ENCODE measurements at regions not wholly inside any gene's neighbourhood (a gene's known extent, or its start where the extent isn't known, plus 50 kb on each side); places are given as distances from the start of the nearest gene placed in this dataset.

- H3K36me3 ChIP-seq: no peaks in the 10 kb centered on the region
- no peaks in the 10 kb centered on the region for H3K27me3 ChIP-seq
- ATAC-seq: no peak
- intact Hi-C loops (cut with DNase I): loop anchor here in 2 of 10 donors (10.0 kb wide), 3 partner anchors 62 to 272 kb away; no protein-coding TSS in a partner anchor
- no peak overlapping the region for H3K4me3 ChIP-seq
- TF ChIP-seq CTCF (IDR thresholded peaks at IDR 0.05): no peak
- TF ChIP-seq POLR2A (IDR thresholded peaks at IDR 0.05): no peak
- H3K9me3 ChIP-seq: no peaks in the 10 kb centered on the region
- no peak overlapping the region for H3K27ac ChIP-seq
- DNase-seq: no peak
- peaks cover 0 to 10% (median 0%) of the 10 kb centered on the region in 12 donors for H3K4me1 ChIP-seq
- 87 to 93% (median 87%) methylated on average over 5 of the region's 5 CpGs for WGBS, 4 donors
Measured at GRCh38 chr18:6486764-6487426, 72.2 kb upstream of the L3MBTL4 start.

GRCh38 chr18:6487968-6488367 lies 73.3 kb upstream of the L3MBTL4 start:
- TF ChIP-seq POLR2A (IDR thresholded peaks at IDR 0.05): no peak
- TF ChIP-seq CTCF (IDR thresholded peaks at IDR 0.05): no peak
- no peaks in the 10 kb centered on the region for H3K4me1 ChIP-seq
- H3K4me3 ChIP-seq: no peak overlapping the region
- DNase-seq: no peak
- WGBS, 4 donors: 87 to 95% (median 89%) methylated on average over 1 of the region's 1 CpG
- no peak overlapping the region for H3K27ac ChIP-seq
- no peak for ATAC-seq
- no peaks in the 10 kb centered on the region for H3K27me3 ChIP-seq
- no peaks in the 10 kb centered on the region for H3K36me3 ChIP-seq
- H3K9me3 ChIP-seq: no peaks in the 10 kb centered on the region
- intact Hi-C loops (cut with DNase I): loop anchor here in 2 of 10 donors (10.0 kb wide), 3 partner anchors 63 to 273 kb away; no protein-coding TSS in a partner anchor

DNA sequence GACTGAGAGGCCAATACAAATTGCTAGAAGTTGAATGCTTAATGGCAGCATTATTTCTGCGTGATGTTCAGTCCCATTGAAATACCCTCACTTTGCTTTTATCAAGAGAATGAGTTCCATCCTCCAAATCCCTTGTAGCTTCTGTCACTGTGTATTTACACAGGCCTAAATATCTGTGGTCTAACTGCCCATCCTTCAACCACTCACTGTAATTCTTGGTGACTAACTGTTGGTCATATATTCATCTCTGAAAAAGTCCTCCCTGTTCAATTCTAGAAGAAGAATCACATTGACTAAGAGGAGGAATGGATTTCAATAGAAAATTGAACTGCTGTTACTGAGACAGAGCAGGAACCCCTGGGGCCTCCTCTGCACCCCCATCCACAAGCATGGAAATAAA lies 74.2 kb upstream of the L3MBTL4 start:
- WGBS, 4 donors: 95 to 100% (median 96%) methylated on average over 1 of the region's 1 CpG
- Histone ChIP-seq H3K4me3 (no peak overlapping the region), H3K36me3 (no peaks in the 10 kb centered on the region), H3K4me1 (no peaks in the 10 kb centered on the region), H3K27ac (no peak overlapping the region), H3K9me3 (no peaks in the 10 kb centered on the region), H3K27me3 (no peaks in the 10 kb centered on the region)
- TF ChIP-seq CTCF (IDR thresholded peaks at IDR 0.05): no peak
- no peak for TF ChIP-seq POLR2A (IDR thresholded peaks at IDR 0.05)
- DNase-seq (no peak), ATAC-seq (no peak)
- intact Hi-C loops (cut with DNase I): loop anchor here in 2 of 10 donors (10.0 kb wide), 3 partner anchors 64 to 274 kb away; no protein-coding TSS in a partner anchor

DNA sequence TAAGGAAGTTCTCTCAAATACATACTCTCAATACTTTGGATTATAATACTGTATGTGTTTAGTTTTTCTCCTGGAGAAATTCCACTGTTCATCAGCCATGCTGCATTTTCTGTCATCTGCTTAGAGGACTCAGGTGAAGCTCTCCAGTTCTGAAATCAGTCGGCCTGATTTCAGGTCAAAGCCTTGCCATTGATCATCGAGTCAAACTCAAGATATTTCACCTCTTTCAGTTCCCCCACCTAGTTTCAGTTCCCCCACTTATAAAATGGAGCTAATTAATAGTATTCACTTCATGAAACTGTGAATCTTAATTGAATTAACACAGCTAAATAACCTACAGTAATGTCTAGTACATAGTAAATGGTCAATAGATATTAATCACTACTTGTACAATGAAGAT lies 75.3 kb upstream of the L3MBTL4 start:
- ATAC-seq: no peak
- intact Hi-C loops (cut with DNase I): loop anchor here in 2 of 10 donors (10.0 kb wide), 3 partner anchors 65 to 275 kb away; no protein-coding TSS in a partner anchor

More for the DNA sequence above, 75.3 kb upstream of the L3MBTL4 start:
- Histone ChIP-seq H3K4me3 (no peak overlapping the region), H3K4me1 (no peaks in the 10 kb centered on the region), H3K27ac (no peak overlapping the region), H3K36me3 (no peaks in the 10 kb centered on the region), H3K27me3 (no peaks in the 10 kb centered on the region), H3K9me3 (no peaks in the 10 kb centered on the region)
- TF ChIP-seq CTCF (IDR thresholded peaks at IDR 0.05) (no peak), POLR2A (IDR thresholded peaks at IDR 0.05) (no peak)
- no peak for DNase-seq
- WGBS, 4 donors: 79 to 85% (median 82%) methylated on average over 2 of the region's 2 CpGs
